GM21737 (cell line): ENCODE measurements at regions not wholly inside any gene's neighbourhood (a gene's known extent, or its start where the extent isn't known, plus 50 kb on each side); places are given as distances from the start of the nearest gene placed in this dataset.
"Not testable (repeated sequence)": the region's sequence is repeated elsewhere in the genome, so short reads cannot be mapped to it uniquely, and the experiment has no call there.

ENCODE experiments used
- ATAC-seq: cut with Tn5 transposase; IDR thresholded peaks from one replicate; pipeline ENCODE4 v1.9.1; 2021; ENCODE audit warnings: mild to moderate bottlenecking, moderate library complexity; ENCODE audit not compliant: unreplicated experiment

DNA sequence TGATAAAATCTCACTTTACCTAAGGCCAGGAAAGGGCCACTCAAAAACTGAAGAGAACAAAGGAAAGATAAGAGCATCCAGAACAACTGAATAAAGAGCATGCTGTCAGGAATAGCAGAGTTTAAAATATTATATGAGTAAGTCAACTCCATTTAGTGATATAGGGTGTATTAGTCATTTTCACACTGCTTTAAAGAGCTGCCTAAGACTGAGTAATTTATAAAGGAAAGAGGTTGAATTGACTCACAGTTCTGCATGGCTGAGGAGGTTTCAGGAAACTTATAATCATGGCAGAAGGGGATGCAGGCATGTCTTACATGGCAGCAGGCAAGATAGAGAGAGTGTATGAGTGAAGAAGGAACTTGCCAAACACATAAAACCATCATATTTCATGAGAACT lies 778.0 kb upstream of the NECTIN3 start:
- no peak for ATAC-seq

DNA sequence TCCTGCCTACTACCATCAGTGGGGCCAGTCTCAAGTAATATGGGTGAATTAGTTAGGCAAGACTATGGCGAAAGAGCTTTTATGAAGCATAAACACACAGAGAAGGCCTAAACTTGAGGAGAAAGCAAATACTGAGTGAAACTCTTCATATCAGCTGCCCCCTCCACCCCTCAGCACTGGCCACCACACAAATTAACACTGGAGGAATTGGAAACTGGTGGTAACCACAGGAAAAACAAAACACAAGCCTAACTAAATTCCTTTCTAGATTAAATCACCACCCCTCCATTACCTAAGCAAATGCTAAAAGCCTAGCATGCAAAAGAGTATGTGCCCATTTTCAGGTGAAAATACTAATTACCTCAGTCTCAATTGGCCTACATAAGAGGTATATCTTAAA lies 774.7 kb upstream of the NECTIN3 start:
- no peak for ATAC-seq

DNA sequence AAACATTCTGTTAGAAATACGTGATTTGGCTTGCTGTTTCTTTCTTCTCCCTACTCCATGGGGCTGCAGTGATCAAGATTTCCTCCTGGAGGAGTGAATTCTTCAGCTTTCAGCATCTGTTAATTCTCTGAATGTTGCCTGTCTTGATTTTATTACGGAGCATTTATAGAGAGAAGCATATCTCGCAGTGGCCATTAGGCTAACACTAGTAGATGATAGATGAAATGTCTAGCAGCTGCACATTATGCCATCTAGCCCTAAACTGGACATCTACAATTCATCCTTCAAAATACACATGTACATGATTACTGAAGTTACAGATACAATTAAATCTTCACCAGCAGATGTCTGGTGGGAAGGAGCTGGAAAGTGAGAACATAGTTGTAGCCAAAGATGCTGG lies 769.8 kb upstream of the NECTIN3 start:
- no peak for ATAC-seq

DNA sequence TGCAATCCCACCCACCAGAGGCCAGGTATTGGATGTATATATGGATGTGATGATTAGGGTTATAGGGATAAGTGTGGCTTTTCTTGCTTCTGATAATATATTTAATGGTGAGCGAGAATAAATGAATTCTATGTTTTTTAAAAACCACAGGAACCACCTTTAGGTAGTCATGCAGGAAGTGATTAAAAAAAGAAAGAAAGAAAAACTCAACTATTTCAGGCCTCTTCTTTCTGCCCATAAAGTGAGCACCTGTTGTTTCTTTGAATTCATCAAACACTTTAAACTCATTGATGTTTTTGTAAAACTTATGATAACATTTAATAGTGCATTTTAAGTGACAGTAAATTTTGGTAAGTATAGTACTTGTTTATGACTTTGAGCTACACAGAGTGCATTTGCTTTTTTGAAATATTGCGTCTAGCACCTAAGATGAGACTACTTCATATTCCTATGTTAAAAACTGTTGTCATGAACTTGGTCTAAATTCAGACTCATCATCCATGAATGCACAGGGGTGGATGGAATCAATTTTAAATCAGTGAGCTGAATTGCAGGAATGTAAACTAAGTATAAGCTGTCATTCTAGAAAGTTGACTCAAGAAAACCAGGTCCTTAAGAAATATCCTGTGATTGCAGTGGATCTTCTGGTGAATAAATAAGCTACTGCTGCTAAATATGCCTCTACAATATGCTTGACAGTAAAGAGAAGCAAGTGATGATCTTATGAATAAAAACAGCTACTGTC lies 764.4 kb upstream of the NECTIN3 start:
- no peak for ATAC-seq

DNA sequence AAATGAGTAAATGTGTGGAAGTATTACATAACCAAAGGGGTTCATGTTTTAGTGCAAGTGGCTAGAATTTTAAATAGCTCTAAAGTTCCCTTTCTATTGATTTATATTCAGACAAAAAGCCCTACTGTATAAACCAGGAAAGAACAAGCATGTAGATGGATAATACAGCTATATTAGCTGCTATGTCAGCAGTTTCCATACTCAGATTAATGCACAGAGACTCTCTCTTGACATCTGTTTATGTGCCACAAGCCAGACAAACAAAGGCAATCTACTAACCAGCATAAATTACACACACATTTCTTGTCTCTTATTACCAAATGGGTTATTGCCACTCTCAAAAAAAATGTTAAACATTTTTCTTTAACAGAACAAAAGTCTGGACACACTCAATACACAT lies 760.1 kb upstream of the NECTIN3 start:
- no peak for ATAC-seq

DNA sequence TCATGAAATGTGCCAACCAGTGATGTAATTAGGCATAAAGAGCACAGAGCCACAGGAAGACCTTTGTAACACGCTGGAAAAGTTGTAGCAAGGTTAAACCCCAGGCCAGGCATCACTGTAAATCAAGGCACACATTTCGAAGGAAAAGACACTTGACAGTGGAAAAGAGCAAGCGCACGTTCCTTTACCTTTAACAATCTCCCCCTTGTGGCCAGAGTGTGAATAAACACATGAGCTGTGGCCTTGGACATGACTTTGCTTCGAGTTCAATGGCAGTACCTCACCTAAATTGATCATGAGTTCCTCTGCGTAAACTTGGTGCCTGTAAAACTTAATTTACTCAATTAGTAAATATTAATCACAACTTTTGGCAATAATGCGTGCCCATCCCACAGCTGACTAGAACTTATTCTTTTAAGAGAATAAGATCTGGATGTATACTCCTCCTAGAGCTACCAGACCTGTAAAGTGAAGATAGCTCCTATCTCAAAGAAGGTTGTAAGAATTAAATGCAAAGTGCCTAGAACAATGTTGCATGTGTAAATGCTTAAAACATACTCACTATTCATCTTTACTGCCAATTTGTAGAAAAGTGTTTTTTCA lies 757.0 kb upstream of the NECTIN3 start:
- peak; percentile 86 for ATAC-seq

DNA sequence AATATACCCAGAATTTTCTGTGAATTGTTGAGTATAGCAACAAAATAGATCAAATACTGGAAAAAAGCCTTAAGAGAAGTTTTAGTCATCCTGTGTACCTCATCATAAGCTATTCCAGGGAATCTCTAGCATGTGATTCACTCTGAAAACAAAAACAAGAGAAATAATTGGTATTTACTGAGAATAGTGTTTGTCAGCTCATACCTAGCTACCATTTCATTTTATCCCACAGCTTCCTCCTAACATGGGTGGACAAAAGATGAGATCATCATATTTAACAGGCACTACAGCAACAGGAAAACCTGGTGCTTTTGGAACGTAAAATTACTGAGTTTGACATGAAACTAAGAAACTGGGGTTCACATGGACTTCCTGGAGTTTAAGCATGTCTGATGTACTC lies 753.5 kb upstream of the NECTIN3 start:
- ATAC-seq: no peak

DNA sequence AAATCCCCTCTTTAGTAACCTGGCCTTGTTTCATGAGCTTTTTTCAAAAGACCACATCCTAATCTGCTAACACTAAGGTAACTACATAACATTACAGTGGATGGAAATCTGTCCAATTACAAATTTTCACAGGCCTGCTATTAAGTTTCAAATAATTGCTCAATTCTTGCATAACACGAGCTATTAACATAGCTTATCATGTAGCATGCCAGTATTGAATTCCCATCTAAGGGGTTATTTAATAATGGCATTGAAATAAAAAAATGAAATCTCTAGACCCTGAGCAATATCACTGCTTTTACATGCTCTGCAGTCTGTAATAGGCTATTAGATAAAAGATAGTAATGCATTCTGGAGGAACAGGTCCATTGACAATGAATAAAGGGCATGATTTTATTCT lies 748.3 kb upstream of the NECTIN3 start:
- no peak for ATAC-seq

DNA sequence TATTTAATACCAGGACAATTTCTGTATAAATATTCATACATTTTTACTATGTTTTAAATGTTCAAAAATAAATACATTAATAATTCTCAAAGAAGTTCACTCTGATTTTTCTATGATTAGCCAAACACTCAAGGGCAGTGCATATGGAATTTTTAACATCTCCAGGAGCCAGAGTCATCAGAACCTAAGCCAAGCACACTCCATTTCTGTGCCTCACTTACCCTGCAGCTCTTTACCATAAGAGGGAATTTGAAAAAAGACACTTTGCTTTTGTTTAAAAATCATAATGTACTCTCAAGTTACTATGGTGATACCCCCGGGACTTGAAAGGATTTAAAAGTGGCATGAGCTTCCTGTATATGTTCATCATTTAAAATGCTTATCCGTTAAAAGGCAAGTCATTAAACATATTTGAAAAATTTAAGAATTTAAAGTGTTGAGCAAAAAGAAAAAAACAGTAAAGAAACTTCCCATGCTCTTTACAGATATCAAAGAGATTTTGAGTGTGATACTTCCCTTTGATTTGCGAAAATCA lies 747.4 kb upstream of the NECTIN3 start:
- no peak for ATAC-seq

DNA sequence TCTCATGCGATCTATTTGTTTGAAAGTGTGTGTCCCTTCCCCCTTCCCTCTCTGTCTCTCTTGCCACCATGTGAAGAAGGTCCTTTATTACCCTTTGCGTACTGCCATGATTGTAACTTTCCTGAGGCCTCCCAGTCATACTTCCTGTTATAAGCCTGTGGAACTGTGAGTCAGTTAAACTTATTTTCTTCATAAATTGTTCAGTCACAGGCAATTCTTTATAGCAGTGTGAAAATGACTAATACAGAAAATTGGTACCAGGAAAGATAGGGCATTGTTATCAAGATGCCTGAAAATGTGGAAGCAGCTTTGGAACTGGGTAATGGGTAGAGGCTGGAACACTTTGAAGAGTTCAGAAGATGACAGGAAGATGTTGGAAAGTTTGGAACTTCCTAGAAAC lies 743.7 kb upstream of the NECTIN3 start:
- no peak for ATAC-seq

DNA sequence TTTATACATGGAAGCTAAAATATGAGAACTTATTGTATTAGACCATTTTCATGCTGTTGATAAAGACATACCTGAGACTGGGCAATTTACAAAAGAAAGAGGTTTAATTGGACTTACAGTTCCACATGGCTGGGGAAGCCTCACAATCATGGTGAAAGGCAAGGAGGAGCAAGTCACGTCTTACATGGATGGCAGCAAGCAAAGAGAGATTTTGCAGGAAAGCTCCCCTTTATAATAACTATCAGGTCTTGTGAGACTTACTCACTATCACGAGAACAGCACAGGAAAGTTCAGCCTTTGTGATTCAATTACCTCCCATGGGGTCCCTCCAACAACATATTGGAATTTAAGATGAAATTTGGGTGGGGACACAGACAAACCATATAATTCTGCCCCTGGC lies 740.1 kb upstream of the NECTIN3 start:
- ATAC-seq: not testable (repeated sequence)

DNA sequence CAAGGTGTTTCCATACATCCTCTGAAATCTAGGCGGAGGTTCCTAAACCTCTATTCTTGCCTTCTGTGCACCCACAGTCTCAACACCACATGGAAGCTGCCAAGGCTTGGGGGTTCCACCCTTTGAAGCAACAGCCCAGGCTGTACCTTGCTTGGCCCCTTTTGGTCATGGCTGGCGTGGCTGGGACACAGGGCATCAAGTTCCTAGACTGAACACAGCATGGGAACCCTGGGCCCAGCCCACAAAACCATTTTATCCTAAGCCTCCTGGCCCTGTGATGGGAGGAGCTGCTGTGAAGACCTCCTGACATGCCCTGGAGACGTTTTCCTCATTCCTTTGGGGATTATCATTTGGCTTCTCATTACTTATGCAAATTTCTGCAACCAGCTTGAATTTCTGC lies 739.0 kb upstream of the NECTIN3 start:
- ATAC-seq: no peak

DNA sequence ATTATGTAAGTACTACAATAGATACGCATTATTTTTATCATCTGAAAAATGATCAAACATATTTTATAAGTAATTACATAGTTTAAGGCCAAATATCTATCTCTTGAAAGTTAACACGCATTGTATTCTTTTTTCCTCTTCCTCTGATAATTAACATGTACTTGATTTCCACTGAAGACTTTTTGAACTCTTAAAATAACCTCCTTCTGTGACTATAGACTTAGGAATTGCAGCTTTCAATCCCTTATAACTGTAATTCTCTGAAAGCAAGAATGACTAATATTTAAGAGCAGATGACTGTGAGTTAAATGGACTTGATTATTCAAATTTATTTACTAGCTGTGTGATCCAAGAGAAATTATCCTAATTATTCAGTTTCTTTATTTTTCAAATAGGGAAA lies 730.6 kb upstream of the NECTIN3 start:
- ATAC-seq: no peak

DNA sequence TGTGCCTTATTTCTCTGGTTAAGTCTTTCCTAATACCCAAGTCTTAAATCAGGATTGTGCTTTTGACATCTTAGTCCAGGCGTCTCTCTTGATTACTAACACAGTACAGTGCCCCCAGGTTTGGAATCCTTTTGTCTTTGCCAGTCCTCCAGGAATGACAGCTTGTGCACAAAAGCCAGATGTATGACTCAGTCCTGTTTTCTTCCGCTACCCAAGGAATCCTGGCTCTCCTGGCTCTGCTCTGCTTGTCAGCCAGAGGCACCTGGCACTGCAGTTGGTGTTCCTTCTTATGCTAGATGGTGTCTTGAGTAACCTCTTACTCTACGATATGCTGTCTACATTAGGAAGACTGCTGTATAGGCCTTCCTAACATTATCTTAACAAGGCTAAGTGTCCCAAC lies 728.2 kb upstream of the NECTIN3 start:
- no peak for ATAC-seq

DNA sequence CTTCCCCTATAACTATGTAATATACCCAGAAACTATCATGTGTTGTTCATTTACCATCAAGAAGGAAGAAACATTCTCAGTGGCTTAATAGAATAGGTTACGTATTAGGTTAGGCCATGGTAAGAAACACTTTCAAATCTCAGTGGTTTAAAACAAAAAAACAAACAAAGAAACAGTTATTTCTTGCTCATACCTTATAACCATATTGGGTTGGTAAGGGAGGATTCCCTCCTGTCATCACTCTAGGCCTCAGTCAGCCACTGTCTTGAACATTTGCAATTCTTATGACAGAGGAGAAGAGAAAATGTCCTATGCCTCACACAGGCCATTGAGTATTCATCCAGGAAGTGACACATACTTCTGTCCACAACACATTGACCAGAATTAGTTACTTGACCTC lies 727.7 kb upstream of the NECTIN3 start:
- peak; percentile 93 for ATAC-seq

DNA sequence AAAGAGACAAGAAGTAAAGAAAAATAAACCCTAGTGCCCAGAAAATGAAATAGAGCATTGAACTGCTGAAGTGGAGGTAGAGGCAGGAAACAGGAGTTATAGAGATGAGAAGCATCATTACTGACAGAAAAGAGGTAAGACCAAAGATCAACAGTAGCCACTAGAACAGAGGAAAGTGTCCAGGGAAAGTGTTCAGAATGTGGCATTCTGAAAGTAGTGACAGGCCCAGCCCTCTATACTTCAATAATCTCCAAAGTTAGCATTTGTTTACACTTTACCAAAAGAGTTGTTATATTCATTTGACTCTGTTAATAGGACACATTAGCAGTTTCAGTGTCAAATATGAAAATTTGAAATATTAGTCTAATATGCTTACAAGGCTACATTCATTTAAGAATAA lies 727.1 kb upstream of the NECTIN3 start:
- ATAC-seq: no peak

DNA sequence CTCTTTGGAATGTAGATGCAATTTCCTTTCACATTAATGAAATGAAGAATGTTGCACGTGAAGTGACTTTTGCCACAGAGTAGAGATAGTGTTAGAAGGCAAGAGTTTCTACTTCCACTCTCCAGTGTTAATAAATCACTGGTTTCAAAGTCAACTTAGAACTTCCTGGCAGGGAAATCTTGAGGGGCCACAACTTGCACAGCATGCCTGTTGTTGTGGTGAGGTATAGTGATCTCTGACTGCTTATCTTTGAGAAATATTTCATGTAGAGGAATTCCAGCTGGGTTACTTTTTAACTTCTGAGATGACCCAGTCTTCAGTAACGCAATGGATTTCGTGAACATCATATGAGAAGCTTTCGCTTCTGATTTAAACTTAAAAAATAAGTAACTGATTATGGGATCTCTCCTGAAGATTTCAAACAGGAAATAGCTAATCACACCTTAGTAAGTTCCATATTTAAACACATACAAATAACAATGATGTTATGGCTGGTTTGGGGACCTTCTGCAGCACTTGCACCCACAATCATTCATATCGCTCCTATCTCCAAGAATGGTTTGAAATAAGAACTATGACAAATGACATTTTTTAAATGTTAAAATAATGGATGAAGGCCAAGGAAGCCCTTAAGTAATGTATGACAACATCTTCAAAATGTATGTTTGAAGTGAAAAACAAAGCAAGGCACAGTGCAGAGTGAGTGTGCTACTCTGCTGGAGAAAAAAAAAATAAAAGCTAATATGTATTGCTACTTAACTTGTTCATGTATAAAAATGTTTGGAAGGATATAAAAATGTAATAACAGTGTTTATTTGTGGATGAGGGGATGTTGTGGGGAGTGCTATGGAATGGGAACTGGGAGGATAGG lies 726.5 kb upstream of the NECTIN3 start:
- ATAC-seq: peak; percentile 51

DNA sequence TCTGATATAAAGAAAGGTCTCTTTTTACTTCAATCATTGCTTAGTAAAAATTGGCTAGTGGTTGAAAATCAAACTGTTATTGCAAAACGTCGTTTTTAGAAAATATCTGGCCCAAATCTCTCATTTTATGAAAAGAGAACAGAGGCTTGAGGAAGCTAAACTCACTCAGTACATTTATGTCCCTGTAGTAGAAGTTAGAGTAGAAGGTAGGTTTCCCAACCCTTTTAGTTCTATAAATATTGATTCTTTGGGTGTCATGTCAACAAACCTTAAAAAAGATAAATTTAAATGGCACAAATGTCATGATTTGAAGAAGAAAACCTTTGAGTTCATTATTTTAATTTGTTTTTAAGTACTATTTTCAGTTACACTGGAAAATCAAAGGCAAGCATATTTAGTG lies 722.3 kb upstream of the NECTIN3 start:
- no peak for ATAC-seq

DNA sequence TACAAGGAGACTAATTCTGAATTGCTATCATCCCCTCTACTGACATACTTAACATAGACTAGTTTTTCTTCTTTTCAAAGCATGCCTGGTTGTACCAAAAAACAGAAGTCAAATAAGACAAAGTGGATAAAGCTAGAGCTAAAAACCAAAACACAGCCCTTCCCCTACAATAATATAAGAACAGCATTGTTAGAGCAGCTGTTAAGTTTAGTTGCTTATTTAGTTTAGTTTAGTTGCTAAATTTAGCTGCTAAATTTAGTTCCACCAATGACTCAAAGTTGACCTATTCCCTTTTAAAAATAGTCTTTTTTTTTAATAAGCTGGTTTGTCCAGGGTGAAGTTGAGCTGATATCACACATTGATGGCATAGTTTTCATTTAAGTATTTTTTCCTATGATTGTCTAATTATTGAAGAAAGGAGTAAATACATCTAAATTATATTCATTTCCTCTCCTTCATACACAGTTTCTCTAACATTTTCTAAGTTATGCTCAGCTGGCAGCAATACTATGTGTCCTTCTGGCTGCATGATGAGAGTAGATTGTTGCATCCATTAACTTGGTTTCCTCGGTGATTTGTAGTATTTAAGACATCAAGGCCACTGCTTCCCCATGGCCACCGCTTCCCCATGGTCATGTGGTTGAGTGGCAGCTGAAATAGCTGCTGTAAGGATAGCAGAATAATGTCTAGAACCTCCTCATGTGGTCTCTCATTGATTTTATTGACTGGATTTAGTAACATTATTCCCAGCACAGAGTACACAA lies 718.6 kb upstream of the NECTIN3 start:
- ATAC-seq: no peak

DNA sequence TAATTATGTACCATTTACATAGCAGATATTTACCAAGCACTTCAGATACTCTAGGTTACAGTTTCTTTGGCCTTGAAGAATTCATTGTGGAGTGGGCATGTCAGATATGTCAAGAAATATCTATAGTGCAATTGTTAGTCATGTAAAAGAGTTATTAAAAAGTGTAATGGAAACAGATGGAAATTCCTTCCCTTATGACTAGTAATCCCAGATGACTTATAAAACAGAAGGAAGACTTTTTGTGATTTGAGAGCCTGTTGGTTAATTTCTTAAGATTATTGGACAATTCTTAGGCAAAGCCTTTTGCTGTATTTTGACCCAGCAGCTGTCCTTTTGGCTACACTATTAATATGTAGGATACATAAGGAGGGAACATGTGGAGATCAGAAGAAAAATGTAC lies 708.9 kb upstream of the NECTIN3 start:
- no peak for ATAC-seq

DNA sequence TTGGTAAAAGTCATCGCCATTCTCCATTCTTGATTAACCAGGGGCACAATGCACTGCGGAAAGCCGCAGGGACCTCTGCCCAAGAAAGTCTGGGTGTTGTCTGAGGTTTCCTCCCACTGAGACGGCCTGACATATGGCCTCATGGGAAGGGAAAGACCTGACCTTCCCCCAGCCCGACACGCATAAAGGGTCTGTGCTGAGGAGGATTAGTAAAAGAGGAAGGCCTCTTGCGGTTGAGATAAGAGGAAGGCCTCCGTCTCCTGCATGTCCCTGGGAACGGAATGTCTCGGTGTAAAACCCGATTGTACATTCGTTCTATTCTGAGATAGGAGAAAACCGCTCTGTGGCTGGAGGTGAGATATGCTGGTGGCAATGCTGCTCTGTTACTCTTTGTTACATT lies 704.3 kb upstream of the NECTIN3 start:
- ATAC-seq: not testable (repeated sequence)
